Activated CD8-positive, alpha-beta memory T cell treated with anti-CD3 and anti-CD28 coated beads, Interleukin-2, amount 50 U/mL, for 24 hours (primary cell): ENCODE measurements at regions not wholly inside any gene's neighbourhood (a gene's known extent, or its start where the extent isn't known, plus 50 kb on each side); places are given as distances from the start of the nearest gene placed in this dataset.

Experiments used
- DNase-seq: peaks from one replicate; pipeline ENCODE4 v3.0.0-alpha.2; 2020; ENCODE audit errors: extremely low read depth

DNA sequence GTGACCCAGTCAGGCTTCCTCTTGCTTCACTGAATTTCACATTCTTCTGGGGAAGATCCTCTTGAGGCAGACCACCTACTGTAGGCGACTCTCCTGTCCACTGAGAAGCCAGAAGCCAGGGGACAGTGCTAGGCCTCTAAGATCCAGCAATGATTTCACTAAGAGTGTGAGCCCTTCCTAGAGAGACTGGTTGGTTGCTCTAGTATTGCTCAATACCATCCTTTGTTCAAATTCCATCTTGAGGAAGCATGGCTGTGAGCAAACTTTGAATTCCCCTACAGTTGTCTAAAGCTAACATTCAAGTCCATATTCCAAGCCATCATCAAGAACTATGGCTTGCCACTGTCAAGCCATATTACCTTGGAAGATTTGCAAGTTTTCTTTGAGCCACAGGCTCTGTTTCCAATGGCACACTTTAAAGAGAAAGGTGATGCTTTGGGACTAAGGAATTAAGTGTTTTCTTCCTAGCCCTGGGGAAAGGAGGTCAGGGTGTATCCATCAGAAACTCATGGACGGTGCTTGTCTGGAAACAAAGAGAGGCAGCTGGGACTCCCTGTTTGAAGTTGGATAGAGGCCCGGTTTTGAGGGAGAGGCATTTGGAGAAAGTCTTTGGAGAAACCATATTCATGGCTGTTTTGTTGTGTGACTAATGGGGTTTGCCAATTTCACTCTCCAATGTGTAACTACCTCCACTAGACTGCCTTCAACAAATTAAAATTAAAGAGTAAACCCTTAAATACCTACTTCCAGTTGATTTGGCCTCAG is 1217.9 kb downstream of the VRK1 start:
- DNase-seq: no peak

DNA sequence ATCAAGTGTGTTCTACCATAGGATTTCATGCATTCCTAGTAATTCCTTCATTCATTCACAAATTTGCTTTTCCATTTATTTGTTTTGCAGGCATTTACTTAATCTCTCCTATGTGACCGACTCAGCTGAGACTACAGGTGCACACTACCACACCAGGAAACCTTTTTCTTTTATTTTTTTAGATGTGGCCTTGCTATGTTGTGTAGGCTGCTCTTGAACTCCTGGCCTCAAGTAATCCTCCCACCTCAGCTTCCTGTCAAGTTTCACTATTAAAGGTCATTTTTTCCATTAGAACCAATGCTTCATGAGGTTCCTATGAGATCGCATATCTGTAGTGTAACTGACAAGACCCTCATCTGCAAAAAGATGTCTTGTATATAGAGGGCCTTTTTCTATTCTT is 1218.7 kb downstream of the VRK1 start:
- no peak for DNase-seq

DNA sequence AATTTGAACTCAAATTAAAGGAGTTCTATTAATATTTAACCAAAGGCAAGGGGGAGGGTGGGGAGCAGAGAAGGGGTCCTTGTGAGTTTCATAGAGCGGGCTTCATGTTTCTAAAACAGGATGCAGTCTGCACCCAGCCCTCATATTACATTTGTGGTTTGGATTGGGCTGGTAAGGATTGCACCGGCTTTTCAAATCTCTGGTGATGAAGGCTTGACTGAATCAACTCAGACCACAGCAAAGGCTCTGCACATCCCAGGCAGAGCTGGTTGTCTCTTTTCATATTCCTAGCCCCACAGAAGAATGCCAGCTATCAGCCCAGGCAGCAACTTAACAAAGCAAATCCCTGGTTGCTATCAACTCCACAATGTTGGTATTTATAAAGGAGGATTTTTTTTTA is 1221.4 kb downstream of the VRK1 start:
- DNase-seq: no peak

DNA sequence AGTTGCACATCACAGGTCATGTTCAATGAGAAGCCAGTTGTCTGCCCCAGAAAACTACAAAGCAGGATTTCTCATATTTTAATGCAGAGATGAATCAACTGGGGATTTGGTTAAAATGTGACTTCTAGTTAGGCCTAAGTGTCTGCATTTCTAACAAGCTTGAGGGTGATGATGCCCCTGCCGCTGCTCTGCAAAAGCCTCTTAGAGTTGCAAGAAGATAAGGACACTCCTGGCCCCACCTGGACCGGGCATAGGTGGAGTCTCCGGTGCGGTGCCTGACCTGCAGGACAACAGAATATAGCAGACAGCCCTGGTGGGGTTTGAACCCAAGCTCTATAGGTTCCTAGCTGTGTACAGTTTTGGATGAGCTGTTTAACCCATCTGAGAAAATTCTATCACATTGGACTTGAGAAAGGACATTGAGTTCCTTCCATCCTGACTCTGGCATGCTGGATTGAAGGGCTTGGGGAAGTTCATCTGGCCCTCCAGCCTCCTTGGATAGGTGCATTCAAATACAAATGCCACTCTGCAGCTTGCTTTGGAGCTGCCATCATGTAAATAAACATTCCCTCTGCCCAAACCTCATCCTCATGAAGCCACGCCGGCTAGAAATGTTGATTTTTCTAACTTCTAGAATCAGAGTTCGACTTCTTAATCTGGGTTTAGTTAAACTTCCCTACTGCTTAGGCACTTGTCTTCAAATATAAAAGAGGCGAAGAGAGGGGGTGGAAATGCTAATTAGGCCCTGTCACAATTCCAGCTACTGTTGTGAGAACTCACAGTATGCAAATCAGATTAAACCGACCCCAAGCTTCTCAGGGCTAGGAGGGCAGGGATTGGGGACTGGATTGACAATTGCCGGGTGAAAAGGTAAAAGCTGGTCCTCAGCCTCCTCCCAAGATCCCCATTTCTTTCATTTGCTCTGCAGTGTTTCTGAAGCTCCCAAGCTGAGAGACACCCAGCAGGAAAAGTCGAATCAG is 1225.6 kb downstream of the VRK1 start:
- DNase-seq: no peak

DNA sequence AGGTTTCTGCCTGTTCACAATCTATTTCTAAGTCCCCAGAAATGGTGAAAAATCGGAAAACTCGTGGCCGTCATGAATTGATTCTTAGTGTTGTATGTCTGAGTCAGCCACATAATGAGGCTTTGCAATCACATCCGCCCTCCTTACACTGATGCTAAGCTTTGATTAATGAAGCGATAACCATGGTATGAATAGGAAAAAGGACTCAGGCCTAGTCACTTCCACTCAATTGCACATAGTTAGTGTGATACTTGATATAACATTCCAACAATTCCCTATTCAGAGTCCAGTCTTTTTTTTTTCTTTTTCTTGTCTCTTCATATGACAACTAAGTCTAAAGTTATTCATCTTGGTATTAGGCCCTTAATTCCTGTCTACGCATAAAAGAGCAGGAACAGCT is 1231.0 kb downstream of the VRK1 start:
- no peak for DNase-seq

DNA sequence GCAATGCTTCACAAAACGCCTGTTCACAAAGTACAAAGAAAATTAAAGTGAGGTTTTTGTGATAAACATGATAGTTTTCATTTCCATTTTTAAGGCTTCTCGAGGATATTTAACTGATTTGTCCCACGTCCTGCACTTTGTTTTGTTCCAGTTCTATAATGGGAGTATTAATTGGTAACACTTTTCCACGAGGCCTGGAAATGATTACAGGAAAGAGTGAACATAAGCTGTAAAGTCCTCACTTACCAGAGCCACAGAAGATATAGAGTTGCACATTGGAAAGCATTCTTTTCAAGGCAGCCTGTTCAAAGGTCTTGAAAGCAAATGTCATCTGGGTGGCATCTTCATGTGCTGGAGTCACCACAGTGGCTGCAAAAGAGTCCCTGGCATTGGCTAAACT is 1236.6 kb downstream of the BCL11B start:
- no peak for DNase-seq

DNA sequence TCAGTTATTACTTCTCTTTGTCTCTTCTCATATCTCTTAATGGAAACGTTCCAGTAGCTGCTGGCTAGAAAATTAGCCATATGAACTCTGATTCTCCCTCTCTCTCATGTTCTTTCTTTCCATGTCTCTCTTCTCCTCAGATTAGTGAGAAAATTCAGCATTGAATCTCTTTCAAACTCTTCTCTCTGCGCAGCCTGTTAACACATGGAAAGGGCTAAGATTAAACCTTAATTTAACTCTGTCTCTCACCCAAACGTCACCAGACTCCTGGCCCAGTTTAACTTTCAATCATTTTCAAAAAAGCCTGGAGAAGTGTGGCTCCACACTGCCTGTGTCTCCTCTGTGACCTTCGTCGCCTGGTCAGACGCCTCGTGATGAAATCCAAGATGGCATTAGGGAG is 1234.2 kb downstream of the BCL11B start:
- no peak for DNase-seq

DNA sequence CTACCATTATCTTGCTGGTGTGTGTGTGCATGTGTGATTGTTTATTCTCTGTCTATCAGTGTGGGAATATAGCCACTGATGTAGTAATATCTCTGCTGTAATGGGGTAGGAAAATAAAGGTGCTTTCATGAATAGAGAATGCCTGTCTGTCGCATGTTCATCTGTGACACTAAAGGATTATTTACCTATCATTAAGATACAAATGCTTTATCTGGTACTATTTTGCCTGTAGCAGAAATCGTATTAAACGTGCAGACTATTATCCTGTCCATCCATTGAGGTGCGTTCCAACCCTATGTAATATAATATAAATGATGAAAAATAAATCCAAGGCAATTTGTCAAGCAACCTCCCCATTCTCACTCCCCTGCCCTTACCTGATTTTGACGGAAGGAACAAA is 1215.1 kb downstream of the BCL11B start:
- no peak for DNase-seq

DNA sequence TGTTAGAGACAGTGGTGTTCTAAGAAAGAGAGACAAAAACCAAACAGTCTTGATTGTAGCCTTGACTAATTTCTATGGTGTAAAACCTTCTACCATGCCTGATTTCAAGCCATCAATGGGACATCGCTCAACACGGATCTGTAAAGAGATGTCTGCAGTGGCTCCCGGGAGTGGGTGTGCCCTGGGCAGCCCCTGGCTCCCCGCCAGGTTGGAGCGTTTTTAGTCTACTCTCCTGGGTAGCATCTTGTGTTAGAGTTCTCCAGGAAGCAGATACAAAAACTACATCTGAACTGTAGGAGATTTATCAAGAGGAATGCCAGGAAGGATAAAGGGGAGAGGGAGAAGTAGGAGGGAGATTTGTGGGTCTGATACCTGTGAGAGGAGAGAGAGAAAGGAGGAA is 1212.9 kb downstream of the BCL11B start:
- no peak for DNase-seq

DNA sequence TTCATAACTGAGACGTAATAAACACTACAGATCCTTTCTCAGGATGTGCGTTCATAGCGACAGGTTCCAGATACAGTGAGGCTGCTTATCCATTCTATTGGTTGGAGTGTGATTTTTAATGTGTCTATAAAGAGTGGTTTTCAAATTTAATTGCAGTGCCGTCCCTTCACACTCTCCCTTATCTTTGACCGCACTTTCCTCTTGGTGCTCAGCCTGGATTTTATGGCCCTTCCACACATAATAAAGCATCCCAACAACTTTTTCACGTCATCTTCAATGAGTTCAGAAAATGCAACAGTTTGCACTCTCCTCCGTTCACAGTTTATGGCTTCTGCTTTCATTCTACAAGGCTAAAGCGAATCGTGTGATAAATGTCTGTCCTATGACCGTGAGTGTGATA is 1209.9 kb downstream of the BCL11B start:
- no peak for DNase-seq

DNA sequence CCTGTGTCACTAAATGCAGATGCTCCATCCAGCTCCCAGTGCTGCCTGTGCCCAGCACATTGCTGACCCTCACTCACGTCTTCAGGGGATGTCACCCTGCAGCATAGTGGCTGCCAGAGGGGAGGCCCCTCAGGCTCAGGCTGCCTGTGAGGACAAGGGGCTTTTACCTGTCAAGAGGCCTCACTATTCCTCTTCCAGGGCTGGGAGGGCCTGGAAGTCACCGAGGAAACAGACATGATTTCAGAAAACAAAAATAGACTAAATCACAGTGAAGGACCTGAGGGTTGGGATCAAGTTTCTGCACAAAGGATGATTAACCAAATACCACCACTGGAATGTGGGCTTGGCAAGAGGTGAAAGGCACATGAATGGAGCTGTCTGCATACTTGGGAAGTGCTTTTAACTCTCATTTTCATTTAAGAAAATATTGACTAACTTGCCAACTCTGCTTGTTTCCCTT is 1202.3 kb downstream of the BCL11B start:
- DNase-seq: no peak

DNA sequence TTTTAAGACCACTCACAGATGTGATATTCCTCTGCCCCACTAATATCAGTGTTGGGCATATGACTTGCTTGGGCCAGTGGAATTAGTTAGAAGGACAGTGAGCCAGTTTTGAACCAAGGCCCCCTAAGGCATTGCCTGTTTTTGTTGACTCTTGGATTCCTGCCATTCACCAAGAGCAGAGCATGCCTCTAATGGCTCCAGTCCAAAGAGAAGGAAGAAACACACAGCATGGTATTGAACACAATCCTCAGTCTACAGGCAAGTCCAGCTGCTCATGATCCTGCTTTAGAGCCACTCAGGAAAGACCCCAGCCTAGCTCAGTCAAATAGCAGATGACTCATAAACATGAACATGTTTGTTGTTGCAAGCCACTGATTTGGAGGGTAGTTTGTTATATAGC is 1201.5 kb downstream of the BCL11B start:
- DNase-seq: no peak

DNA sequence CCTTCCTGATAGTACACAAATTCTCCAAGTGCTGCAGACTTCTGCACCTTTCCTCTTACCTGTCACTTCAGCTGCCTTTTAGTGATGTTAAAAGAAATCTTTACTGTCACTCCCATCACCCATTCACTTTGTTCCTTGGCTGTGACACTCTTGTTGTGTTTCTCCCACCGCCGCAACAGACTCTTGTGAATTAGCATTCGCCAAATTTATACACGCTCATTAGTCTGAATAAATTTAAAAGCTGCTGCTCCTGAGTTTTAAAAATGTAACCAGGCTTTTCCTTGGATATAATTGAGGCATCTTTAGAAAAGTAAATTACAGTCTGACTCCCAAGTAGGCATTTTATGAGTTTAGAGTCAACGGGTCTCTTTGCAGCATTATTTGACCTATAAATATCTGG is 1197.9 kb downstream of the BCL11B start:
- no peak for DNase-seq

DNA sequence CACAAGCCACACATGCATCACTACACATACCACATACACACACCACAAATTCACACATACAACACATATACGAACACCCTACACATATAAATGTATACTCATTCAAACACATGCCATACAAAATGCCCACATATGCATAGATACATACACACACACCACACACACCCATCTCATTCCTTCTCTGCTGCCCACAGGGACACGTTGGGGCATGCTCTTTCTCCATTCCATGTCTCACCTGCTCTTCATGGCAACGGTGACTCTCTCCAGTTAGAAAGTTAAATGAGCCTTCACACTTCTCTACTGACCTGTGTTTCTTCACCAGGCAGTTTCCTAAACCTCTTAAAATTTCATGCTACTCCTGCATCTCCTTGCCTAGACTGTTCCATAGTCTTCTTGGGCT is 1194.8 kb downstream of the BCL11B start:
- DNase-seq: no peak

DNA sequence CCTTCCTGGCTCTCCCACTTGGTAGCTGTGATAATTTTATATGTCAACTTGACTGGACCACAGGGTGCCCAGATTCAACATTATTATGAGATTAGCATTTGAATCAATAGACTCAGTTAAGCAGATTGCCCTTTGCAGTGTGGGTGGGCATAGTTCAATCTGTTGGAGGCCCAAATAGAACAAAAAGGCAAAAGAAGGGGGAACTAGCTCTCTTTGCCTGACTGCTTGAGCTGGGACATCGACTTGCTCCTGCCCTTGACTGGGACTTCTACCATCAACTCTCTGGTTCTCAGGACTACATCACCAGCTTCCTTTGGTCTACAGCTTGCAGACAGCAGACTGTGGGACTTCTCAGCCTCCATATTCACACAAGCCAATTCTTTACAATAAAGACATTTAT is 1189.2 kb downstream of the BCL11B start:
- DNase-seq: no peak

DNA sequence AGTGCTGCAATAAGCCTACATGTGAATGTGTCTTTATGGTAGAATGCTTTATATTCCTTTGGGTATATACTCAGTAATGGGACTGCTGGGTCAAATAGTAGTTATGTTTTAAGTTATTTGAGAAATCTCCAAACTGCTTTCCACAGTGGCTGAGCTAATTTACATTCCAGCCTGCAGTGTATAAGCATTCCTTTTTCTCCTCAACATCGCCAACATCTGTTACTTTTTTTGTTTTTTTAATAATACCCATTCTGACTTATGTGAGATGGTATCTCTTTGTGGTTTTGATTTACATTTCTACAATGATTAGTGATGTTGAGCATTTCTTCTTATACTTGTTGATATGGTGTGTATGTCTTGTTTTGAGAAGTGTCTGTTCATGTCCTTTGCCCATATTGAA is 1186.2 kb downstream of the BCL11B start:
- no peak for DNase-seq

DNA sequence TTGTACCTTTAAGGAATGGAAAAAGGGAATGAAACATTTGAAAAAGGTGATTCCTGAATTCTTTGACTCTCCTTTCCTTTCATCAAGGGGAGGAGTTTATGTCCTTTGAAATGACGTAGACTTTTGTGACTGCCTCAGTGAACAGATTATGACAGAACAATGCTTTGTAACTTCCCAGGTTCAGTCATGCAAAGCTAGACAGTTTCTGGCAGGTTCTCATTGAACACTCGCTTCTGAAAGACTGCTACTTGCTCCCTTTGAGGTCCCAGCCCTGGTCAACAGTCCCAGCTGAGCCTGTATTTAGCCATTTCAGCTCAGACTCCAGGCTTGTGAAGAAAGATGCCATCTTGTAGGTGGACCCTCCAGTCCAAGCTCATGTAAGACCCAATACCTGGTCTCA is 1178.9 kb downstream of the BCL11B start:
- DNase-seq: no peak

DNA sequence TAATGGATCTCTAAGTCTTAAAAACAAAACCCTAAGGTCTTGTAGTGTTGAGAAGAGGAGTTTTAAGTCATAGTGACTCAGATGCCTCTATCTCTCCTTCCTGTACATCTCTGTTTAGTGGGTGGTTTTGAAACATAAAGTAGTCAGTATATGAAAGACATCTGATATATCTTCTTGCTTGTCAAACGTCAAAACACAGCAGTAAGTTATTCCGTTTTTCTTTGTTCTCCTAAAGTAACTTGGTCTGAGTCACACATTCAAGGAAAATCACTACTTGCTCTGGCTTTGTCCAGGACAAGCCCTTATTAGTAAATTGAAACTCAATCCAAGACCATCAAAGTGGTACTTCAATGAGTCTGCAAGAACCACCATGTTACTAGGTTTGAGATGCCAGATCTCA is 1172.5 kb downstream of the BCL11B start:
- DNase-seq: no peak

DNA sequence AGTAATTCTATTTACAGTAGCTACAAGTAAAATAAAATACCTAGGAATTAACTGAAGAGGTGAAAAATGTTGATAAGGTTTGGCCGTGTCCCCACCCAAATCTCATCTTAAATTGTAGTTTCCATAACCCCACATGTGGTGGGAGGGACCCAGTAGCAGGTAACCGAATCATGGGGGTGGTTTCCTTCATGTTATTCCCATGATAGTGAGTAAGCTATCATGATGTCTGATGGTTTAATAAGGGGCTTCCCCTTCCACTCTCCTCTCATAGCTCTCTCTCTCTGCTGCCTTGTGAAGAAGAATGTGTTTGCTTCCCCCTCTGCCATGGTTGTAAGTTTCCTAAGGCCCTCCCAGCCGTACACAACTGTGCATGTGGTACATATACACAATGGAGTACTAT is 1170.7 kb downstream of the BCL11B start:
- DNase-seq: no peak

DNA sequence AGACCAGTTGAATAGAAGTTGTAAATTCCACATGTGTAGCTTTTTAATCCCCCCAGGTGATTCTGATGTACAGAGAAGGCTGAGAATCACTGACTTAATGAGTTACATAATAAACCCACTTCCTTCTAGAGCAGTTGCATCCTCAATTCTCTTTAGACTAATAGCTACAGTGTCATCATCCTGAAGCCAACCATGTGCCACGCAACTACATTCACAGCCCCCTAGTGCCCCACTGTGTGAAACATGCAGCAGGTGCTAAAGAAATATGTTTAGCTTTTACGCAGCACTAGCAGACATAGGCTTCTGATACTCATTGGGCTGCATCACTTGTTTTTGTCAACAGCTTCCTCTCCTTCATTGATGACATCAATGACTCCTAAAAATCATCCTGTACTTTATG is 1168.3 kb downstream of the BCL11B start:
- DNase-seq: no peak

DNA sequence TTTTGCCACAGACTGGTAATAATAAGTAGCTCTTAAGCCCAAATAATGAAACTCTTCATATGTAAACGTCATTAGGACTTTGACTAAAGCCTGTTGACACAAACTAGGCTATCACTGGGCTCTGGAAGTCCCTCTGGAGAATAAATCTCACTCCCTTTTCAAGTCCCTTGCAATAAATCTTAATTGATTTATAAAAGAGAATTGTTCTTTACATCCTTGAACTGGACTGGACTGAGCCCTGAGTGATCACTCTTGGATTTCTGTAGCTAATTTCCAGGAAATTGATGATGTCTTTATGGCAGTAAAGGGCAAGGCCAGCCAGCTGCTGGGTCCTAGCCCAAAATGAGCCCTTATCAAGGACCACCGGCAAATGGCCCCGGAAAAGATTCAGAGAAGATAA is 1162.7 kb downstream of the BCL11B start:
- DNase-seq: no peak

DNA sequence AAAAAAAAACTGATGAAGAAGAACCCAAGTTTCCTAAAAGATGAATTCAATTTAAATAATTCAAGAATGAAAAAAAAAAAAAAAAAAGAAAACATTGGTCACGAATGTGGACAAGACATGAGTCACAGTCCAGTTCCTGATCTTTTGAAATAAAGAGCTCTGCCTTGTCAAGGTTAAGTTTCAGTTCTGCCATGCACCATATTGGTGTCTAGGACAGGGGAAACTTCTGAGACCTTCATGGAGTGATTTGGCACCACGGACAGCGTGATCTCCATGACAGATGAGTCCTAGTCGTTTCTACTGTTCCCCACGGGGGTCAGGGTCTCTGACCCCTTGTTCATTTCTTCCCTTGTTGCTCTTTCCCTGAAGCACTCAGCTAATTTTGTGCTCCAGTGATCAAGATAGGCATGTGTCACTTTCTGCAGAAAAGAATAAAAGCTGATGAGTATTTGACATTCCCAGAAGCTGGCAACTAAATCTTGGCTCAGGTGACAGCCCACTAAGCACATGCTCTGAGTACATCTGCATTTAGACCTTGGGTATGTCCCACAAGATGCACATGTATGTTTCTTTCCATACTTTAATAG is 1159.7 kb downstream of the BCL11B start:
- DNase-seq: no peak
